BE2C (cell line): ENCODE measurements at regions not wholly inside any gene's neighbourhood (a gene's known extent, or its start where the extent isn't known, plus 50 kb on each side); places are given as distances from the start of the nearest gene placed in this dataset.

Source experiments
- DNase-seq: peaks from one replicate; pipeline ENCODE4 v3.0.0-alpha.2; 2020
- H3K27me3 ChIP-seq: fragments of 250-450 bp; sonication (Bioruptor Pico); 2 replicates; pipeline ENCODE4 v1.5.1; 2020; ENCODE audit warnings: mild to moderate bottlenecking
- H3K36me3 ChIP-seq: fragments of 250-450 bp; sonication (Bioruptor Pico); 2 replicates; pipeline ENCODE4 v1.5.1; 2020; ENCODE audit warnings: mild to moderate bottlenecking
- H3K4me1 ChIP-seq: fragments of 250-450 bp; sonication (Bioruptor Pico); 2 replicates; pipeline ENCODE4 v1.5.1; 2020
- H3K4me3 ChIP-seq: 2 replicates; pipeline ENCODE4 v1.5.1; 2011; ENCODE audit warnings: low read depth, low read length
- H3K9me3 ChIP-seq: fragments of 250-450 bp; sonication (Bioruptor Pico); 2 replicates; pipeline ENCODE4 v1.5.1; 2020
- TF ChIP-seq, protein P1 (sequence below): IDR thresholded peaks from 2 replicates; pipeline ENCODE4 v1.5.1; 2012; ENCODE audit warnings: mild to moderate bottlenecking, low read depth, low read length

GRCh38 chr15:93235926-93236780 is 147.1 kb upstream of the RGMA start:
- no peak for DNase-seq
- Histone ChIP-seq H3K4me1 (no peaks in the 10 kb centered on the region), H3K4me3 (no peak overlapping the region), H3K36me3 (no peaks in the 10 kb centered on the region), H3K9me3 (no peaks in the 10 kb centered on the region), H3K27me3 (no peaks in the 10 kb centered on the region)
- TF ChIP-seq, protein P1, sequence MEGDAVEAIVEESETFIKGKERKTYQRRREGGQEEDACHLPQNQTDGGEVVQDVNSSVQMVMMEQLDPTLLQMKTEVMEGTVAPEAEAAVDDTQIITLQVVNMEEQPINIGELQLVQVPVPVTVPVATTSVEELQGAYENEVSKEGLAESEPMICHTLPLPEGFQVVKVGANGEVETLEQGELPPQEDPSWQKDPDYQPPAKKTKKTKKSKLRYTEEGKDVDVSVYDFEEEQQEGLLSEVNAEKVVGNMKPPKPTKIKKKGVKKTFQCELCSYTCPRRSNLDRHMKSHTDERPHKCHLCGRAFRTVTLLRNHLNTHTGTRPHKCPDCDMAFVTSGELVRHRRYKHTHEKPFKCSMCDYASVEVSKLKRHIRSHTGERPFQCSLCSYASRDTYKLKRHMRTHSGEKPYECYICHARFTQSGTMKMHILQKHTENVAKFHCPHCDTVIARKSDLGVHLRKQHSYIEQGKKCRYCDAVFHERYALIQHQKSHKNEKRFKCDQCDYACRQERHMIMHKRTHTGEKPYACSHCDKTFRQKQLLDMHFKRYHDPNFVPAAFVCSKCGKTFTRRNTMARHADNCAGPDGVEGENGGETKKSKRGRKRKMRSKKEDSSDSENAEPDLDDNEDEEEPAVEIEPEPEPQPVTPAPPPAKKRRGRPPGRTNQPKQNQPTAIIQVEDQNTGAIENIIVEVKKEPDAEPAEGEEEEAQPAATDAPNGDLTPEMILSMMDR, result no peak

DNA sequence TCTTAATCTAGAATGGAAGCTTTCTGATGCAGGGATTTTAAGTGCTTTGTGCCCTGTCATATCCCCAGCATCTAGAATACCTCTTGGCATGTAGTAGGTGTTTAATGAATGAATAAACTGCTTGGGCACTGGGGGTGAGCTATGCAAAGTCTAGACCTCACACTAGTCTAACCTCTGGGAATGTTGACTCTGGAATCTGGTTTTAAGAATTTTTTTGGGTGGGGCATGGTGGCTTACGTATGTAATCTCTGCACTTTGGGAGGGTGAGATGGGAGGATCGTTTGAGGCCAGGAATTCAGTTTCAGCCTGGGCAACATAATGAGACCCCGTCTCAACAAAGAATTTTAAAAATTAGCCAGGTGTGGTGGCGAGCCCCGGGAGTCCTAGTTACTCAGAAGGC is 146.3 kb upstream of the RGMA start:
- no peak for DNase-seq

GRCh38 chr15:93233710-93234109 is 144.7 kb upstream of the RGMA start:
- Histone ChIP-seq H3K4me3 (no peak overlapping the region), H3K36me3 (no peaks in the 10 kb centered on the region), H3K27me3 (no peaks in the 10 kb centered on the region), H3K4me1 (no peaks in the 10 kb centered on the region), H3K9me3 (no peaks in the 10 kb centered on the region)
- TF ChIP-seq, protein P1, result no peak
- no peak for DNase-seq

More for the DNA sequence above, 146.3 kb upstream of the RGMA start:
- TF ChIP-seq, protein P1, result no peak
- Histone ChIP-seq H3K4me1 (no peaks in the 10 kb centered on the region), H3K9me3 (no peaks in the 10 kb centered on the region), H3K36me3 (no peaks in the 10 kb centered on the region), H3K4me3 (no peak overlapping the region), H3K27me3 (no peaks in the 10 kb centered on the region)

GRCh38 chr15:93232845-93233244 is 143.8 kb upstream of the RGMA start:
- H3K4me3 ChIP-seq, result no peak overlapping the region
- H3K36me3 ChIP-seq, result no peaks in the 10 kb centered on the region
- TF ChIP-seq, protein P1, result no peak
- no peaks in the 10 kb centered on the region for H3K9me3 ChIP-seq
- H3K27me3 ChIP-seq, result no peaks in the 10 kb centered on the region
- no peak for DNase-seq
- no peaks in the 10 kb centered on the region for H3K4me1 ChIP-seq

- Histone ChIP-seq H3K9me3 (no peaks in the 10 kb centered on the region), H3K36me3 (no peaks in the 10 kb centered on the region), H3K4me3 (no peak overlapping the region), H3K27me3 (no peaks in the 10 kb centered on the region), H3K4me1 (no peaks in the 10 kb centered on the region)
- TF ChIP-seq, protein P1, result no peak
- DNase-seq, result no peak
Measured at GRCh38 chr15:93231994-93232393, 143.0 kb upstream of the RGMA start.

DNA sequence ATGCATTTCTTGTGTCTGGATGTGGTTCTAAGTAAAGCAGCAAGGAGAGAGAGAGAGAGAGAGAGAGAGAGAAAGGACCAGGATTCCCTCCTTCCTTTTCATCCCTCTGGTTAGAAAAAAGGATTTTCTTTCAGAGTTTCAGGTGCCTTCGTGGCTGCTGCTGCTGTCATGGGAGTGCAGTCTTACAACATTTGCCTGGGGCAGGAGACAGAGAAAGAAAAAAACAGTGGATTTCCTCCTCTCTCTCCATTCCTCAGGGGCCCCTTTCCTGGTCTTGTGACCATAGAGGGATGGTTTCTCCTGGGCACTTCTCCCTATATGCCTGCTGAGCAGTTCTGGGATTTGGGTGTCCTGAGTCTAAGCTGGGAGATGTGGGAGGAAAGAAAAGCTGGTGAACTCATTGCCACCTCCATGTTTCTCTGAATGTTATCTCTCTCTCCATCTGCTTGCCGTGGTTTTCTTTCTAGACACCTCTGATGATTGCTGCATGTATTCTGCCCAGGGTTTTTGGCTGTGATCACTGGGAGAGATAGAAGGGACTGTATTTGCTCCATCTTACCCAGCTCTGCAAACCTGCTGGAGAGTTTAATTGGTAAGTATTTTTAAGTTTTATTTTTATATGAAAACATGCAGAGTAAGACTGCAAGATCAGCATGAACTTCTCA is 142.4 kb upstream of the RGMA start:
- H3K36me3 ChIP-seq, result no peaks in the 10 kb centered on the region

More for the DNA sequence above, 142.4 kb upstream of the RGMA start:
- Histone ChIP-seq H3K27me3 (no peaks in the 10 kb centered on the region), H3K4me3 (no peak overlapping the region), H3K4me1 (no peaks in the 10 kb centered on the region), H3K9me3 (no peaks in the 10 kb centered on the region)
- DNase-seq, result no peak
- TF ChIP-seq, protein P1, result no peak
